Heart left ventricle (tissue), 16 donors: ENCODE measurements at regions not wholly inside any gene's neighbourhood (a gene's known extent, or its start where the extent isn't known, plus 50 kb on each side); places are given as distances from the start of the nearest gene placed in this dataset.
A peak's percentile ranks its signal among the peaks of the same experiment; 100 is the strongest.

ENCODE experiments used
- ATAC-seq, 4 donors: fragments of 200-7000 bp; cut with Tn5 transposase; one replicate each; pipeline ENCODE4 v1.9.1; 2020 to 2022; ENCODE audit warnings: moderate library complexity in 4 of 4, mild to moderate bottlenecking in 3 of 4, moderate number of reproducible peaks in 1 of 4
- DNase-seq, 5 donors: peaks; one replicate each; pipeline ENCODE4 v3.0.0-alpha.2; 2020
- H3K27ac ChIP-seq, 12 donors: fragments of 200-600 bp; sonication (generic) in 4 of 12; one replicate each; pipeline versions ENCODE4 v1.5.0 to v1.8.0; 2016 to 2022; ENCODE audit warnings: mild to moderate bottlenecking in 2 of 12
- H3K27me3 ChIP-seq, 9 donors: fragments of 200-600 bp; sonication (generic) in 2 of 9; one replicate each; pipeline versions ENCODE4 v1.5.1 to v1.8.0; 2016 to 2022; ENCODE audit warnings: mild to moderate bottlenecking in 3 of 9
- H3K36me3 ChIP-seq, 9 donors: fragments of 200-600 bp; sonication (generic) in 2 of 9; one replicate each; pipeline versions ENCODE4 v1.5.0 to v1.8.0; 2018 to 2022; ENCODE audit warnings: mild to moderate bottlenecking in 2 of 9
- H3K4me1 ChIP-seq, 12 donors: fragments of 200-600 bp; sonication (generic) in 4 of 12; one replicate each; pipeline versions ENCODE4 v1.5.0 to v1.8.0; 2016 to 2022; ENCODE audit warnings: mild to moderate bottlenecking in 3 of 12
- H3K4me3 ChIP-seq, 12 donors: fragments of 200-600 bp; sonication (generic) in 4 of 12; one replicate each; pipeline versions ENCODE4 v1.5.0 to v1.8.0; 2017 to 2022; ENCODE audit warnings: mild to moderate bottlenecking in 9 of 12, moderate library complexity in 4 of 12
- H3K9me3 ChIP-seq, 12 donors: fragments of 200-600 bp; sonication (generic) in 4 of 12; one replicate each; pipeline versions ENCODE4 v1.5.0 to v1.8.0; 2016 to 2022; ENCODE audit warnings: mild to moderate bottlenecking in 1 of 12
- POLR2A ChIP-seq, 2 donors: fragments of 450-650 bp; IDR thresholded peaks; one replicate each; pipeline ENCODE4 v1.6.1; 2017; ENCODE audit warnings: antibody characterized with exemption in 2 of 2, mild to moderate bottlenecking in 2 of 2, moderate library complexity in 2 of 2
- WGBS, 4 donors: extraction: QIAGEN DNeasy Blood & Tissue Kit in 2 of 4; methylation state at CpG; one replicate each; pipeline versions ENCODE4 v1.1.5 to v1.1.7; 2013 to 2018; 5-methylcytosine and 5-hydroxymethylcytosine counted together
- intact Hi-C, 10 donors: fragments of 100-400 bp; cut with DNase I; formaldehyde crosslinking; loops; one replicate each; pipeline versions ENCODE4 v1.11.1 to v1.14.2; 2022
- TF ChIP-seq, protein P1 (sequence below), 12 donors: fragments of 200-600 bp; sonication (generic) in 4 of 12; IDR thresholded peaks; one replicate each; pipeline versions ENCODE4 v1.5.0 to v1.8.0; 2018 to 2022; ENCODE audit warnings: antibody characterized with exemption in 12 of 12, mild to moderate bottlenecking in 5 of 12
- donor health status: ischemic (EF 13 %, LVEDD 7.1; RV severe dilation, severe dysfunction).
- donor health status: healthy with polysubstance abuse.
- donor health status: DM: no; HTN: yes; CAD: no.
- donor health status: DM: no; HTN: no; CAD: no.
- donor health status: ischemic (EF 25% LVEDD 6.9; RV normal size, moderate dysfunction).
- donor health status: ischemic (EF 25% LVEDD 5.7; RV mildly dilated, moderate dysfunction).
- donor health status: healthy.
- donor health status: DM: yes; HTN: yes; CAD: no.
- donor health status: ischemic (EF 35%, LVEDD 5.7; RV mildly dilated, moderate dysfunction).
- donor health status: nonischemic (EF 11% LVEDD 7.7; RV severe dilation, severe dysfunction).
- donor health status: DM: yes; HTN: yes; CAD: no.
- donor health status: PGD.
- donor health status: ischemic (EF 29% LVEDD 5.4; RV normal size, mild dysfunction).
- donor health status: nonischemic (EF 23%, LVEDD 6.1; RV moderate dilation, normal function).

- peak in 1 of 5 donors; percentile 14 for DNase-seq
- H3K27me3 ChIP-seq = peaks cover 16 to 45% (median 28%) of the 10 kb centered on the region in 9 donors
These were observed 140.3 kb upstream of the RET start for GRCh38 chr10:42936580-42936979.

GRCh38 chr10:42937048-42937447 lies 139.8 kb upstream of the RET start:
- Histone ChIP-seq H3K27ac (no peak overlapping the region), H3K4me1 (peaks cover 0 to 18% (median 12%) of the 10 kb centered on the region in 12 donors), H3K27me3 (peaks cover 13 to 40% (median 25%) of the 10 kb centered on the region in 9 donors), H3K36me3 (no peaks in the 10 kb centered on the region), H3K9me3 (no peaks in the 10 kb centered on the region), H3K4me3 (no peak overlapping the region)
- DNase-seq (peak in 1 of 5 donors; percentile 14), ATAC-seq (no peak)
- TF ChIP-seq POLR2A (IDR thresholded peaks at IDR 0.05) = no peak
- TF ChIP-seq, protein P1, sequence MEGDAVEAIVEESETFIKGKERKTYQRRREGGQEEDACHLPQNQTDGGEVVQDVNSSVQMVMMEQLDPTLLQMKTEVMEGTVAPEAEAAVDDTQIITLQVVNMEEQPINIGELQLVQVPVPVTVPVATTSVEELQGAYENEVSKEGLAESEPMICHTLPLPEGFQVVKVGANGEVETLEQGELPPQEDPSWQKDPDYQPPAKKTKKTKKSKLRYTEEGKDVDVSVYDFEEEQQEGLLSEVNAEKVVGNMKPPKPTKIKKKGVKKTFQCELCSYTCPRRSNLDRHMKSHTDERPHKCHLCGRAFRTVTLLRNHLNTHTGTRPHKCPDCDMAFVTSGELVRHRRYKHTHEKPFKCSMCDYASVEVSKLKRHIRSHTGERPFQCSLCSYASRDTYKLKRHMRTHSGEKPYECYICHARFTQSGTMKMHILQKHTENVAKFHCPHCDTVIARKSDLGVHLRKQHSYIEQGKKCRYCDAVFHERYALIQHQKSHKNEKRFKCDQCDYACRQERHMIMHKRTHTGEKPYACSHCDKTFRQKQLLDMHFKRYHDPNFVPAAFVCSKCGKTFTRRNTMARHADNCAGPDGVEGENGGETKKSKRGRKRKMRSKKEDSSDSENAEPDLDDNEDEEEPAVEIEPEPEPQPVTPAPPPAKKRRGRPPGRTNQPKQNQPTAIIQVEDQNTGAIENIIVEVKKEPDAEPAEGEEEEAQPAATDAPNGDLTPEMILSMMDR (IDR thresholded peaks at IDR 0.05) = no peak
- WGBS, 4 donors = 85 to 89% (median 88%) methylated on average over 7 of the region's 7 CpGs
- intact Hi-C loops = no loop called here

More at GRCh38 chr10:42936580-42936979, 140.3 kb upstream of the RET start:
- intact Hi-C loops = no loop called here
- Histone ChIP-seq H3K4me3 (no peak overlapping the region), H3K4me1 (peaks cover 0 to 18% (median 12%) of the 10 kb centered on the region in 12 donors), H3K9me3 (no peaks in the 10 kb centered on the region), H3K27ac (no peak overlapping the region), H3K36me3 (no peaks in the 10 kb centered on the region)
- 88 to 92% (median 91%) methylated on average over 10 of the region's 10 CpGs for WGBS, 4 donors
- TF ChIP-seq POLR2A (IDR thresholded peaks at IDR 0.05) = no peak
- TF ChIP-seq, protein P1 (IDR thresholded peaks at IDR 0.05) = no peak
- no peak for ATAC-seq

- peak in 1 of 5 donors; percentile 21 for DNase-seq
- peaks cover 8 to 34% (median 18%) of the 10 kb centered on the region in 9 donors for H3K27me3 ChIP-seq
- H3K4me1 ChIP-seq = peaks cover 0 to 15% (median 12%) of the 10 kb centered on the region in 12 donors
- 85 to 93% (median 87%) methylated on average over 8 of the region's 8 CpGs for WGBS, 4 donors
- no peak overlapping the region for H3K4me3 ChIP-seq
- ATAC-seq = no peak
- intact Hi-C loops = no loop called here
- no peaks in the 10 kb centered on the region for H3K36me3 ChIP-seq
- H3K9me3 ChIP-seq = no peaks in the 10 kb centered on the region
- H3K27ac ChIP-seq = no peak overlapping the region
- TF ChIP-seq POLR2A (IDR thresholded peaks at IDR 0.05) = no peak
- TF ChIP-seq, protein P1 (IDR thresholded peaks at IDR 0.05) = no peak
These were observed 139.2 kb upstream of the RET start for GRCh38 chr10:42937649-42938180.

DNA sequence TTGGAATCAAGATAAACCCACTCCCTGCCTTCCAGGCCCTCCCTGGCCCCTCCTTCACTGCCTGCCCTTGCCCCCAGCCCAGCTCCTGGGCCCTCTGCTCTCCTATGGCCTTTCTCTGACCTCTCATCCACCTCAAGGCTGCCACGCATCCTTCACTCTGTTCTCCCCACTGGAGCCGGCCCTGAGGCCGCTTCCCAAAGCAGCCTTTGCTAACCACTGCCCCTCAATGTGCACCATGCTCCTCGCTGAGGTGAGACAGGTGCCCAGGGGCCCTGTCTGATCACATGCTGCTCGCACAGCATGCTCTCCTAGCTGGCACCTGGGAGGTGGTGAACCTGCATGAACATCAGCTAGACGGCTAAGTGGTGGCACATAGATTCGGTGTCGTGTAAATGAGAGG lies 138.5 kb upstream of the RET start:
- Histone ChIP-seq H3K36me3 (no peaks in the 10 kb centered on the region), H3K9me3 (no peaks in the 10 kb centered on the region), H3K4me3 (no peak overlapping the region), H3K27ac (no peak overlapping the region), H3K27me3 (peaks cover 2 to 27% (median 12%) of the 10 kb centered on the region in 9 donors), H3K4me1 (peaks cover 0 to 8% (median 6%) of the 10 kb centered on the region in 12 donors)
- ATAC-seq (no peak), DNase-seq (peak in 1 of 5 donors; percentile 18)
- intact Hi-C loops = no loop called here
- no peak for TF ChIP-seq POLR2A (IDR thresholded peaks at IDR 0.05)
- TF ChIP-seq, protein P1 (IDR thresholded peaks at IDR 0.05) = no peak
- WGBS, 4 donors = 80 to 89% (median 87%) methylated on average over 8 of the region's 8 CpGs
